ENCODE measurements at regions not wholly inside any gene's neighbourhood (a gene's known extent, or its start where the extent isn't known, plus 50 kb on each side); places are given as distances from the start of the nearest gene placed in this dataset.

GRCh38 chr15:39501366-39502081 is 79.4 kb upstream of the THBS1 start:
- Histone ChIP-seq H3K4me1 (ENCODE audit: control insufficient read depth, extremely low read depth, insufficient read depth, low read length) (no peaks in the 10 kb centered on the region), H4K20me1 (replicated peaks; ENCODE audit: control insufficient read depth, extremely low read depth, insufficient read depth, low read length) (no peaks in the 10 kb centered on the region), H3K27ac (ENCODE audit: insufficient read depth, low read depth, low read length) (no peak overlapping the region), H3K9ac (replicated peaks; ENCODE audit: extremely low read depth, insufficient read depth, low read length) (no peak overlapping the region), H3K9me3 (replicated peaks; ENCODE audit: control insufficient read depth, insufficient read depth, low read length) (no peaks in the 10 kb centered on the region), H3K79me2 (ENCODE audit: control insufficient read depth, insufficient read depth, low read length) (no peaks in the 10 kb centered on the region), H3K9me1 (replicated peaks; ENCODE audit: control insufficient read depth, extremely low read depth, insufficient read depth, low read length) (no peaks in the 10 kb centered on the region), H3K36me3 (ENCODE audit: control insufficient read depth in 2 of 2, extremely low read depth in 1 of 2, insufficient read depth in 2 of 2, low read length in 2 of 2) (no peaks in the 10 kb centered on the region), H3K27me3 (ENCODE audit: control insufficient read depth in 2 of 2, insufficient read depth in 2 of 2, low read length in 2 of 2) (no peaks in the 10 kb centered on the region), H2AFZ (ENCODE audit: low read depth, low read length) (peak overlapping the region; percentile 24), H3K4me3 (replicated peaks in 1 of 3; ENCODE audit: insufficient read depth in 1 of 3, low read depth in 1 of 3, low read length in 3 of 3) (no peak overlapping the region), H3K4me2 (ENCODE audit: insufficient read depth, low read length) (no peak overlapping the region)
- TF ChIP-seq CTCF (IDR thresholded peaks at IDR 0.05; ENCODE audit: extremely low read depth in 1 of 2, insufficient read depth in 1 of 2, low read depth in 1 of 2, low read length in 2 of 2), result no peak
- TF ChIP-seq FOS (IDR thresholded peaks at IDR 0.05; ENCODE audit: borderline replicate concordance, insufficient read depth, low read length), result no peak
- TF ChIP-seq MAX (IDR thresholded peaks at IDR 0.05; ENCODE audit: insufficient read depth, insufficient read length), result no peak
- no peak for TF ChIP-seq EZH2 (IDR thresholded peaks at IDR 0.05; ENCODE audit: borderline replicate concordance, low read depth, low read length, severe bottlenecking)
- no peak for TF ChIP-seq JUN (IDR thresholded peaks at IDR 0.05; ENCODE audit: borderline replicate concordance, insufficient read depth, insufficient read length, low read depth)
- no peak for TF ChIP-seq POLR2A (IDR thresholded peaks at IDR 0.05; ENCODE audit: low read depth, low read length)
- no peak for TF ChIP-seq MYC (IDR thresholded peaks at IDR 0.05; ENCODE audit: low read depth, low read length)
- TF ChIP-seq POLR2AphosphoS5 (IDR thresholded peaks at IDR 0.05; ENCODE audit: insufficient read depth, low read depth, low read length), result no peak
- TF ChIP-seq GATA2 (IDR thresholded peaks at IDR 0.05; ENCODE audit: insufficient read depth, insufficient read length, low read depth, low read length), result no peak
- CTCF ChIA-PET, result no interaction called here
- intact Hi-C loops (cut with micrococcal nuclease) (no loop called here), dilution Hi-C loops (cut with MboI; ENCODE audit: extremely low pct_ligation_motif_present, low sequenced_read_pairs) (no loop called here)
- POLR2A ChIA-PET, result no interaction called here
- no peak for DNase-seq (ENCODE audit: low read depth, low spot score)
- BruUV-seq (replicated peaks), result no TSS peak
- no peak for FAIRE-seq

All from endothelial cell of umbilical vein (primary cell).